NOMO-1 treated with dmso at 0.1 percent for 144 hours (cell line): ENCODE measurements at regions not wholly inside any gene's neighbourhood (a gene's known extent, or its start where the extent isn't known, plus 50 kb on each side); places are given as distances from the start of the nearest gene placed in this dataset.
"Not testable (repeated sequence)": the region's sequence is repeated elsewhere in the genome, so short reads cannot be mapped to it uniquely, and the experiment has no call there.

Source experiments
- DNase-seq: peaks from one replicate; lab custom pipeline; 2025; ENCODE audit not compliant: unreplicated experiment; lab: John Stamatoyannopoulos, UW

DNA sequence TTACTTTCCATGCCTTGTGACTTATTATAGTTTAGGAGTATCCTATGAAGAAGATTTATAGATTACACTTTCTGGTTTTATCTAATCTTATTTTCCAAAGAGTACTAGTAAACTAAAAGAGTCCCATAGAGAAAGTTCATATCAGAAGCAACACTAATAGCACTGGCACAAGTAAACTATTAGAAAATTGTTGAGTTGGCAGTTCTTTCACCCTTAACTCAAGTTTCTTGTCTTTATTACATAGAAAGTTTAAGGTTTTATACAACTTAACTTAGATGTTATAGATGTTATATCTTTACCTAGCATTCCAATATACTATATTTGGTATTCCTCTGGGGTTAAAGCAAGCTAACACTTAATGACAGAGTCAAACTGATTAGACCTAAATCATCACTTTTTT lies 437.8 kb upstream of the ARRDC3 start:
- DNase-seq = no peak

DNA sequence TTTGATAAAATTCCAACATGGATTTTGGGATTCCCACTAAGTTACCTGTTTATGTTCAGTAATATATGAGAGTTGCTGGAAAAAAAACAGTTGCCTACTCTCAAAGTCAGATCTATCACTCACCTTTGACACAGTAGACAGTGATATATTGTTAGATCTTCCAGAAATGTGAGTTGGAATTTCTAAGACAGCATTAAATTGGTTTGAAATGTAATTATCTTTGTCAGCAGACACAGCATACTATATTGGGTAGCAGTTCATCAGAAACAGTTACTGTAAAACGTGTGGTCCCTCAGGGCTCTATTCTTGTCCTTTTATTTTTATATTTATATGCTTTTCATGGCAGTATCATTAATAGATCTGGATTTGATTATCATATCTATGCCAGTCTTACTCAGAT lies 433.6 kb upstream of the ARRDC3 start:
- no peak for DNase-seq

DNA sequence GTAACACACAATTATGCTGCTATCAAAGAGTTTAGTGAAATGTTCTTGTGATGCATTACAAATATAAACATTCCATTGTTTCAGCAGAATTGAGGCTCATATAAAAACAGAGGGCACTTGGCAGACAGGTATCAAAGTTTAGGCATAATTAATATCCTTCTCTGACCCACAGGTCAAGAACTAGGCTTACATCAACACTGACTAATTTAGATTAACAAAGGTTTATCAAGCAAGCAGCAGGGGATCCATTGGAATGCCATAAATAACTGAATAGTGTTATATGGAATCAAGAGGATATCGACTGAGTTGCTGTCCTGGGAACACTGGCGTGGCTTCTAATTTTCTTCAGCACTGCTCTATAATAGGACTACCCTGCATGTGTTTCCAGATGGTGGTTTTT lies 414.5 kb upstream of the ARRDC3 start:
- no peak for DNase-seq

DNA sequence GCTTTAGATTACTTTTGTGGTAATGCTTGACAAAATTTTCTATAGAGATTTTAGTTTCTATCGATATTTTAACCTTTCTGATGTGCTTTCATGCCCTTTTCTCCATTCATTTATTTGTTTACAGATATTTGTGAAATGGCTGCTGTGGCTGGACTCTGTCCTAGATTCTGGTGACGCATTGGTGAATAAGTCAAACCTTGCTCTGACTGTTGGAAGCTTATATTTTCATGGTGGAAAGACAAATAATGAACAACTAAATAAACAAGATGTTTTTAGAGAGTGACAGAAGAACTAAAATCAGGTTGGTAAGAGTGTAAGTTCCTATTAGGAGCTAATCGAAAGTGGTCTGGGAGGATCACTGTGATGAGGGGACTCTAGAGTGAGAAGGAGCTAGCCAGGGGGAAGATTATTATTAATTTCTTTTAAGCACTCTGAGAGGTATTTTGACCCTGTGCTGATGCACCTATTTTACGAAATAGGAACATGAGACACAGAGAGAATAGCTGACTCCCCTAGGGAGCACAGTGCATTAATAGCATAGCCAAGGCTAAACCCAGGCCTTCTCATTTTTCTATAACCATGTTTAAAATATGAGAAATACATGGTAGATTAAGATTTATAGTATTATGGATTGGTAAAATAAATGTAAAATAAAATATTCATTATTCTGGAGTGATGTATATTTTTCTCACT lies 411.9 kb upstream of the ARRDC3 start:
- no peak for DNase-seq

DNA sequence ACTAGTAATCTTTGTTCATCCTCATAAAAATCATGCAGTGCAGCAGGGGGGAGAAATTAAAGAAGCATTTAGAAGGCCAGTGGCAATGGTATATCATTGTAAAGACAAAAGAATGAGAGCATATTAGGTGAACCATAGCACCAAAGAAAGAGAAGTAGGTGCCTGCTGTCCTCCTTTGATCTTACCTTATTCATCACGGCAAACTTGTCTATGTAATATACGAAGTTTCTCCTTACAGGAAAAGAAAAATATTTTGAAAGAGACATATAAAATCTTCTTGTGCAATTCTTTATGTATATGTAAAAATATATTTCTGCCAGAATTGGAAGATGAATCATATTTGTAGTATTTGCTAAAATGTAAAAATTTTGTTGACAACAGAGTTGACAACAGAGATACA lies 411.3 kb upstream of the ARRDC3 start:
- no peak for DNase-seq

DNA sequence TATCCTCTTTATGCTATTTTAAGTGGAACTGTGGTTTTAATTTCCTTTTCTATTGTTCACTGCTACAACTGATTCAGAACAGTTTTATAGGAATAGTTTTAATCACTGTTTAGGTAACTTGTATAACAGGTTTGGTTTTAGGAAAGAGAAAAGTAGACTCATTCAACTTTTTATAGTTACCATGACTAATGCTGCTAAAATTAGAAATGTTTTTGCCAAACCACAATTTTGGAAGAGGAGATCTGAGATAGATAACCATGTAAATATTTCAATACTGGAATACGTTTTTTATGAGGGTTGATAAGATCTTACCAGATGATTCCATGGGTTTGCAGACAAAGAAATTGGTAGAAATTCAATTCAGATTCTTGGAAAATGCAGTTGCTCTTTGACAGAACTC lies 404.6 kb upstream of the ARRDC3 start:
- DNase-seq = no peak

DNA sequence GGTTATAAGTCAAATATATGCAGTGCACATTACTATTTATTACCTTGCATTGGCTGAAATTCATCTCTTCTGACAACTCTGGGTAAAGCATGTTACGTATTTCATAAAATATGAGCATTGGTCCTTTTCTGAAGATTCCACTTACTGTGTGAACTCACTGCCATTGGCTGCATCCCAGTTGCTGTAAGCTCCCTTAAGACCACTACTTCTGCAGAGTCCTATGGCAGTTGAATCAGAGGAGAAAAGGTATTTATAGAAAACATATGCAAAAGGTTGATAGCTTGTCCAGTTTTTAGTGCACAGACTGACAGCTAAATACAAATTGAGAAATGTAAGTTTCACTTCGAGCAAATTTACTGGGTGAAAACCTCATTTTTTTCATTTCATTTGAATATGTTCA lies 394.6 kb upstream of the ARRDC3 start:
- no peak for DNase-seq

DNA sequence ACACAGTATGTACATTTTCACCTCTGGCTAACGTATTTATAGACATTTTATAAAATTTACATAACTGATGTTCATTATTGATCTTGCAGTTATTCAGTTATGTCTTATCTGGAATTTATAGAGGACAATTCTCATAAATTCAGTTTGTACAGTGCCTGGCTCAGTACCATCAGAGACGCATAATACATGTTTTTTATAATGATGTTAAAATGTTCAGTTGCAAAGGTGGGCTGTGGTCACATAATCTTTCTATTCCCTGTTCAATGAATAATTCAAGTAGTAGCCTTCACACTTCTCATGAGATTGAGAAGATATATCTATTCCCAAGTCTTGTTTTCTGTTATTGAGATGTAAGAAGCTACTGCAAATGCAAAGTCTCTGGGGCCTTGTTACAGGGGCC lies 393.1 kb upstream of the ARRDC3 start:
- no peak for DNase-seq

DNA sequence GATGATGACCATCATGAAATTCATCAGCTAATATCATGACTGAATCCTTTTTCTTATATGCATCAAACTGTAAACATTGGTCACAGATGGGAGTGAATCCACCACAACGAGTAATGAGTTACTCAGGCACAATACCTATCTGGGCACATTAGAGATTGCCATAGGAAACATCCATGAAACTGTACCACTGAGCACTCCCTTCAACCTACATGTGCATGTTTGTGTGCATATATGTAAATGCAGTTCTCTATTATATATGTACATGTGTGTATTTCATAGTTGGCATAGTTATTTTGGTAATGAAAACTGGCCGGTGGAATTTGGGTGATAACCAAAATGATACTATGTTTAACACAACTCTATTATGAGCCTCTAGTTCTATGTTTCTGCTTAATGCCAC lies 387.3 kb upstream of the ARRDC3 start:
- no peak for DNase-seq

DNA sequence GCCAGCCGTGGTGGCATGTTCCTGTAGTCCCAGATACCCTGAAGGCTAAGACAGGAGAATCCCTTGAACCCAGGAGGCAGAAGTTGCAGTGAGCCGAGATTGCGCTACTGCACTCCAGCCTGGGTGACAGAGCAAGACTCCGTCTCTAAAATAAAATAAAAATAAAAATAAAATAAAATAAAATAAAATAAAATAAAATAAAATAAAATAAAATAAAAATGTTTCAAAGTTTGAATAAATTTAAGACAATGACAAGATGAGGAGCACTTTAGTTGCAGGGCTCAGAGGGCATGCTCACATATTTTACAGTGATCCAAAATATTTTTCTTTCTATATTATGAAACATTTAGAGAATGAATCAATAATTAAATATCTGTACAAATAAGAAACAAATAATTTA lies 374.3 kb upstream of the ARRDC3 start:
- DNase-seq = not testable (repeated sequence)

DNA sequence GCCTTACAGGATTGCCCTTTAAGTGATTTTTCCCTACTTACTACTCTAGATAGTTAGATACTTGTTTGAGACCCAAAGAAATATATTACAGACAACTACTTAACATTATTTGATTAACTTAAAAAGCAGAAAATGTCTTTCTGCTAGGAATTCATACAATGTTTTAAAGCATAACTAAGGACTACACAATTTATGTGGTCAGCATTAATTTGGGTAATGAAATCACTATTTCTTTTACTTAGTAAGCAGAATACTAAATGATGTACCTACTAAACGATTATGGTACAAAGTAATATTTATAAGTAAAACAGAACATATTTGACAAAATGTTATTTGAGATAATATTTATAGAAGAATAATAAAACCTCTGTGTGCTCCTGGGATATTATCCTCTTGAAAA lies 371.9 kb upstream of the ARRDC3 start:
- DNase-seq = no peak

DNA sequence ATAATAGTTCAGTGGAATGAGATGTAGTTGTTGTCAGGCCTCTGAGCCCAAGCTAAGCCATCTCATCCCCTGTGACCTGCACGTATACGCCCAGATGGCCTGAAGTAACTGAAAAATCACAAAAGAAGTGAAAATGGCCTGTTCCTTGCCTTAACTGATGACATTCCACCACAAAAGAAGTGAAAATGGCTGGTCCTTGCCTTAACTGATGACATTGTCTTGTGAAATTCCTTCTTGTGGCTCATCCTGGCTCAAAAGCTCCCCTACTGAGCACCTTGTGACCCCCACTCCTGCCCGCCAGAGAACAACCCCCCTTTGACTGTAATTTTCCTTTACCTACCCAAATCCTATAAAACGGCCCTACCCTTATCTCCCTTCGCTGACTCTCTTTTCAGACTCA lies 361.4 kb upstream of the ARRDC3 start:
- not testable (repeated sequence) for DNase-seq

DNA sequence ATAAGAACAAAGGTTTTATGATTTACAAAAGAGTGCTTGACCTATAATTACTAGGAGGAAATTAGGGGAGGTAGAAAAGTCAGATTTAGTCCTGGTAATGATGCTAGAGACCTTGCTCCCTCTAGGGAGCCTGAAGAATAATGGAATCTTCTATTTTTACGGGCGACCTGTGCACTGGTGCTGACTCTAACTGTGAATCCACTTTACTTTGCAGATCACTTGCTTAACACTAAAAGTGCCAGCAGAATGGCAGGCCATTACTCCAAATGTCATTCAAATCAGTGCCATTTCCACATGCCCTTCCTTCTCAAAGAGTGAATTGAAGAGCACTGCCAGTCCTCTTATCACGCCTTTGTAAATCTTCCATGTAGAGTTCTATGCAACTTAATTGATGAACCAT lies 359.4 kb upstream of the ARRDC3 start:
- DNase-seq = no peak

DNA sequence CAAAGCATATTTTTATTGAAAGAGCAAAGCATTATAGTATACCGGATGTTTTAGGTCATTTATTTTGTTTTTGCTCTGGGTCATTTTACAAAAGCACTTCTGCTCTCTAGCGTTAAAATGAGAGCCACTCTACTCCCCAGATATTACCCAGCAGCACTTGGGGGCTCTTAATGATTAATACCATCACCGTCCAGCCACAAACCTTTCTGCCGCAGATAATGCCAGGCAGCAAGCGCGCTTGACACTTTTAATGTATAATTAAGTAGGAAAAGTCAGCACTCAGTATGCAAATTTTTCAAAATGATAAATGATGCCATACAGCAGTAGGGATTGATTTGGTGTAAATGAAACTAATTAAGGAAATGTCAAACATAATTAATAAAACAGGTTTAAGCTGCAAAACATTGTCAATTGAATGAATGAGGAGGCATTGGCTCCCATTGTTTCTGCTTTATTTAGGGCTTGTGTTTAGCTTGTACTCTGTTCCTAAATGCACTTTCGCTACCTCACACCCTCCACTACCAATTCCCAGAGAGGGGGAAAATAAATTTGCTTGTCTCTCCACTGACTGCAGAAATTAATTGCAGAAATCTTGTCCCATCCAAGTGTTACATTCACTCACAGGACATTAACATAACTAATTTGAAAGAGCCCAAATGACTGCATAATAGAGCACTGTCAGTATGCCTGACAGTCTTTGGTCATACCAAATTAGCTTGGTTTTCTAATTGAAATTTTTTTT lies 358.8 kb upstream of the ARRDC3 start:
- DNase-seq = no peak

DNA sequence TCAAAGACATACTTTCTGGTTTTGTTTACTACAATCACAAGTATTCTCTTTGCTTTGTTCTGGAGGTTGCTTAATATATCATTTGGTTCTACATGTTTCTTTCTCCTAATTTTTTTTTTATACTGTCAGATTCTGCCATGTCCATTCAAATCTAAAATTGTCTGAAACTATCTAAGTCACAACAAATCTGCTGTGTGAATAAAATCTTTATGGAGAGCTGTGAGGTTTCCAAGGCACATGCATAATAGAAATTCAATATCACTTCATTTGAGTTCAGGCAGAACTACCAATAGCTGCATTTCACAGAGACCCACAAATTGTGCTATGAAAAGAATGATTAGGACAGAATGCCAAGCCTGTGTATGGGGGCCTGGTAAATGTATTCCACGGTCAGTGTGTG lies 346.9 kb upstream of the ARRDC3 start:
- no peak for DNase-seq

DNA sequence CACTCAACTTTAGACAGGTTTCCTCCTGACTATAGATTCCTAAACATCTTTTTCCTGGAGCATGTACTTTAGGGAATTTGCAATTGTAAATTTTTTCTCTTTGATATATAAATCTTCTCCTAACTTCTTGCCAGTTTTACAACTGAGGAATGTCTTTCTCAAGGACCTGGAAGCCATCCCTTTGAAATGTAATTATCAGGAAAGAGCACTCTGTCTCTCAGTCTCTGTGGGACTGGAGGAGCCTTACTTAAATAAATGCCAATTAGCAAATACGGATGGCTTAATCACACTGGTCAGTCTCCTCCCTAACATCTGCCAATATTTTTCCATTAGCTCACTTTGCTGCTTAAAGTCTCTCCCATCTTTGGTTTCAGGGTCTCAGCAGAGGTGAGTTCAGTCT lies 344.3 kb upstream of the ARRDC3 start:
- DNase-seq = no peak

DNA sequence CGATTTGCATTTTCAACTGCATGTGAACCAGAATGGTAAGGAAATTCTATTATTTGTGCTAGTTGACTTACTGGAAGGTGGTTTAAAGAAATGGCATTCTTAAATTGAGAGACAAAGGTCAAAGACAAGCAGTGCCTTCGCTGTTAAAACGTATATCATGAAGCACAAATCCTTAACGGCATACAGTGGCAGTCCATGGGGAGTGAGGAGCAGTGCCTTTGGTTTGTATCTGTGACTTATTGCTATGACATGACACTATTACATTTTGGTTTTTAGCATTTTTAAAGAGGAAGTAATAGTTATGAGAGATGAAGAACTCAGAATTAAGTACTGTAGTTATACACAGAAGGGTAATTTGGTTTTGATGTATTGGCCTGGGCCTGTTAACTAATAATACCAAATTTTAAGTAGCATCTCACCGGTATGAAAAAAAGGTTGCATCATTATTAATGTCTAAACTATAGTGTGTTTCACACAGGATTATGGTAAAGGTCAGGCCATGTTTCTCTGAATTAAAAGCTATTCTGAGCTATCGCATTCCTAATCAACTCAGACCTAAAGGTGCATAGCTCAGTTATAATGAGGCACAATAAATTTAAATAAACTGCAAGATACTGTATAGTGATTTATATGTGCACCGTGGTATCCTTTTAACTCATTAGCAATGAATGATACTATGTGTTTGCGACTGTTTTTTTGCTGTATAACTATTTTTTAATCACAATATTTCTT lies 339.8 kb upstream of the ARRDC3 start:
- DNase-seq = no peak

DNA sequence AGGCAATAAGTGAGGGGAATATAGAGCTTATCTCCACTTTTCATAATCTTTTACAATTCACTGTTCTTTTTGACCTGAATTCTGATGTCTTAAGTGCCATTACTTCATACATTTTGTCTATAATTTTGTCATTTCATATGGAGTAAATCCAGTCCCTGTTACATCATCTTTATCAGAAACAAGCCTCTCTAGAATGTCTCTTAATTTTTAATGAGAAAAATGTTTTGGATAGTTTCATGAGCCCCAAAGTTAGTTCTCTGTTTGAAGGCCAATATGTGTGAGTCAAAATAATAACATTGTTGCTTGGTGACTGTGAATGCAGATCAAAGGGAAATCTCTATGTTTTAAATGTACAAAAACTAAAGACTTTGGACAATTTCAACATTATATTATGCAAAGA lies 329.6 kb upstream of the ARRDC3 start:
- DNase-seq = no peak

DNA sequence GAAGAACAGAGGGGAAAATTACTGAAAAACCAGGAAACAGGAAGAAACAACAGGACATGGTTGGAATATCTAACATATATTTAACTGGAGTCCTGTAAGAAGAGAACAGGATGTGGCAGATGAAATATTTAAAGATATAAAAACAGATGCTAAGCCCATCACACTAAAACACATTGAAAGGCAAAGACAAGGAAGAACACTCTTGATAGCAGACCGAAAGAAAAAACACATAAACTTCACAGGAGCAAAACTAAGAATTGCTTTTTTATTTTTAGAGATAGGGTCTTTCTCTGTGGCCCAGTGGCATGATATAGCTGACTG lies 324.4 kb upstream of the ARRDC3 start:
- DNase-seq = no peak

DNA sequence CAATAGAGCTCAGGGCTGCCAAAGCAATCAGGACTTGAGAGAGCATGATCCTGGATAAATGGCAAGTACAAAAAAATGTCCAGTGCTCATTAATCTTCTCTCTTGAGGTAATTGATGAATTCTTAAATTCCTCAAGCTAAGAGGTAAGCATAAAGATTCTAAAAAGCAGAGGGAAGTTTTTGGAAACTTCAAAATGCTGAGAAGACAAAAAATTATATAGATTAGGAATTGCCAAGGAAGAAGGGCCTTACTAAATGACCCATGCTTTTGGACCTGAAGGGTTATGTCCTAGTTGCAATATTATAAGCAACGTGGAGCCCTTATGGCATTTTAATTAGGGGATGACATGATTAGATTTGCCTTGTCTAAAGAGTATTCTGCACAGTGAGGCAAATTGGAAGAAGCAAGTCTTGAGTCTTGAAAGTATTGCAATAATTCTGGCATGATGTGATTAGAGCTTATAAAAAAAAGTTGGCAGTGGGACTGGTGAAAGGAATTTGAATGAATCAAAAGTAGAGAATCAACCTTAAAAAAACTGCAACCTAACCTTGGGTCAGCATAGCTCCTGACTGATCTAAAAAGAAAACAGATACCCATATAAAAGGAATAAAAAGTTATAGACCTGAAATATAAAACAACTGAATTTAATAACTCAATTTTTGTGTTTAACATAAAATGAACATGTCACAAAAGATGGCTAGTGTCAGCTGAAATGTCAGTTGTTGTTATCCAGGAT lies 323.8 kb upstream of the ARRDC3 start:
- DNase-seq = no peak

DNA sequence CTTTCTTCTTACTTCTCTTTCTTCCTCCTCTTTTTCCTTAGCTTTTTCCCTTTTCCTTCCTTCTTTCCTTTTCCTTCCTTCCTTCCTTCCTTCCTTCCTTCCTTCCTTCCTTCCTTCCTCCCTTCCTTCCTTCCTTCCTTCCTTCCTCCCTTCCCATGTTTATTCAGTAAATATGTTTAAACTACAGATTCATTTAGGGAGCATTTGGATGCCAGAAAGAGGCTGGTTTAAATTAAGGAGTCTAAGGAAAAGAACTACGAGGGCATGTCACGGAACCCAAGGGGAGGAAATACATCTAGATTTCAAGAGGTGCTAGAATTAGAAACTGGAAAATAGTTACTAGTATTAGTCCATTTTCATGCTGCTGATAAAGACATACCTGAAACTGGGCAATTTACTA lies 320.0 kb upstream of the ARRDC3 start:
- no peak for DNase-seq

DNA sequence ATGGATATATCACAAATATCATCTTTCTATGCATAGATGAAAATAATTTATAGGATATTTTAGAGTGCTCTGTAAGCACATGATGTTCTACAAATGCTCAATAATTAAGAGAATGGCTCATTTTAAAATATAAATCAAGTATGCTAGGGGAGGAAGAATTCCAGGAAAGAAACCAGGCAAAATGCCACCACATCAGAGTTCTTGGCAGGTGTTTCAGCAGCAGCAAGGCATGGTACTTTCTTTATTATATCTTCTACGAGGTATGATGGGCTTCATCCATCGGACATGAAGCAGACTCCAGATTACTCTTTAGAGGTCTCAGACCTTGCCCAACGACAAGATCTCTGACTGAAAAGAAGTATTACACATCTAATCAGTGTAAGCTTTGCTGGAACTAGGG lies 316.3 kb upstream of the ARRDC3 start:
- no peak for DNase-seq
